ENCODE measurements at regions not wholly inside any gene's neighbourhood (a gene's known extent, or its start where the extent isn't known, plus 50 kb on each side); places are given as distances from the start of the nearest gene placed in this dataset.
A peak's percentile ranks its signal among the peaks of the same experiment; 100 is the strongest.

DNA sequence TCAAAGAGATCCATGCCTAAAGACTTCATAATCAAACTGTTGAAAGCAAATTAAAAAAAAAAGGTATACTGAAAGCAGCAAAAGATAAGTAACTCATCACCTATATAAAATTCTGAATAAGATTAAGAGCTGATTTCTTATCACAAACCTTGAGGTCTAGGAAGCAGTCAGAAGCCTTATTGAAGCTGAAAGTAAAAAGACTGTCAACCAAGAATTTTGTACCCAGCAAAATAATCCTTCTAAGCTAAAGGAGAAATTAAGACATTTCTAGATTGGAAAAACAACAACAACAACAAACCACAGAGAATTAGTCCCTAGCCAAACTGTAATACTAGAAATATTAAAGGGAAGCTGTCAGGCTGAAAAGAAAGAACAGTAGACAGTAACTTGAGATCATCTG is 622.9 kb downstream of the PCDH7 start:
- FAIRE-seq = no peak
- no peak for DNase-seq (ENCODE audit: low spot score)

DNA sequence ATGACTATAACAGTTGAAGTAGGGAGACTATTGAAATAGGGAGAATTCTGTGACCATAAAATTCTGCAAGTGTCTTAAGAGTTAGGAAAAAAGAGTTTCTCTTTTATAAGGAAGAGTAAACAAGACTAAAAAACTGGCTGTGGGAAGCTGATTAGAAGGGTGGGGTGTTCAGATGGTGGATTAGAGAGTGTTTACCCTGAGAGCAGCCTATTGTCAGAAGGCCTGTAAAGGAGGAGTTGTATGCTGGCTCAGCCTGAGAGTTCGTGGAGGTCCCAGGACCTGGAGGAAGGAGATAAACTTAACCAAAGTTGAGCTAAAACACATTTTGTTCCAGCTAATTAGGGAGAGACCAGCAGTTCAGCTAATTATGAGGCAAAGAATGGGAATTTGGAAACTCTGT is 629.7 kb downstream of the PCDH7 start:
- FAIRE-seq (no peak), DNase-seq (ENCODE audit: low spot score) (no peak)

GRCh38 chr4:31351695-31352094 is 631.5 kb downstream of the PCDH7 start:
- DNase-seq (ENCODE audit: low spot score) (no peak), FAIRE-seq (no peak)

GRCh38 chr4:31356839-31357238 is 636.7 kb downstream of the PCDH7 start:
- no peak for FAIRE-seq

GRCh38 chr4:31360786-31361185 is 640.6 kb downstream of the PCDH7 start:
- no peak for DNase-seq (ENCODE audit: low spot score)
- FAIRE-seq = no peak

More at GRCh38 chr4:31356839-31357238, 636.7 kb downstream of the PCDH7 start:
- no peak for DNase-seq (ENCODE audit: low spot score)

DNA sequence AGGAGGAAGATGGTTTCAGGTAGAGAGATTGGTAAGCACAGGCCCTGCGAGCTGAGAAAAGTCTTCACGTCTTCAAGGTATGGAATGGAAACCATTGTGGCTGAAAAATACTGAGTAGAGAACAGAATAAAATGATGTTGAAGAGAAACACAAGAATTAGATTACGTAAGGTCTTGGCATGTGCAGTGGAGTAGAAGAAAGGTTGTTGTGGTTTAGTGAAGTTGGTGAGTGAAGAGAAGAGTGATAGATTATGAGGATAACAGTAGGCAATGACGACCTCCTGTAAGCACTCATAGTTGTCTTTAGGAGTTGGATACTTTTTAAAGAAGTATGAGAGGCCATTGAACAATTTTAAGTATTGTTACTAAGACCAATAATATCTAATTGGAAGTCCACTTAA is 642.6 kb downstream of the PCDH7 start:
- peak; percentile 31 for DNase-seq (ENCODE audit: low spot score)
- FAIRE-seq = peak; percentile 76

DNA sequence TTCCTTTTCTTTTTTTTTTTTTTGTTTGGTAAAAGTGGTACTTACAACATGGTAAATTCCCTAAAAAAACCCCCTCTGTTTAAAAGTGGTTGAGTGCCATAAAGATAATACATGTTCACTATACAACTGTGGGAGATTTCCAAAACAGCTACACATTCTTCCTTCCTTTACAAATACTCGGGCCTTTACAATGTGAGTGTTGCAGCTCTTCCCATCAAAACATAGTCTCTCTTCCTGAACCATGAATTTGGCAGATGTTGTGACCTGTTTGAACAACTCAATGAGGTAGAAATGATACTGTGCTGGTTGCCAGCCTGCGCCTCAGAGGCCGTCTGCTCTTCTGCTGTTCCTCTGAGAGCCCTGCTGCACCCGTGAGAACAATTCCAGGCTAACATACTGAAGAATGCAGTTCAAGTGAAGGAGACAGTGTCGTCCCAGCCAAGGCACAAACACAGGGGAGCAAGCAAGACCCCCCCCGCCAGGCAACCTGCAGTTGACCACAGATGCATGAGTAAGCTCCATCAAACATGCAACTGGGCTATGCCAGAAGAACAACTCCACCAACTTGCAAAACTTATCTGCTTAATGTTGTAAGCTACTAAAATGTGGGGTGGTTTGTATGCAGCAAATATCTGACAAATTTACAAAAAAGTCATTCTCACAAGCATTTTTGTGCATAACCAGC is 645.0 kb downstream of the PCDH7 start:
- DNase-seq (ENCODE audit: low spot score) (peak; percentile 44), FAIRE-seq (peak; percentile 66)

DNA sequence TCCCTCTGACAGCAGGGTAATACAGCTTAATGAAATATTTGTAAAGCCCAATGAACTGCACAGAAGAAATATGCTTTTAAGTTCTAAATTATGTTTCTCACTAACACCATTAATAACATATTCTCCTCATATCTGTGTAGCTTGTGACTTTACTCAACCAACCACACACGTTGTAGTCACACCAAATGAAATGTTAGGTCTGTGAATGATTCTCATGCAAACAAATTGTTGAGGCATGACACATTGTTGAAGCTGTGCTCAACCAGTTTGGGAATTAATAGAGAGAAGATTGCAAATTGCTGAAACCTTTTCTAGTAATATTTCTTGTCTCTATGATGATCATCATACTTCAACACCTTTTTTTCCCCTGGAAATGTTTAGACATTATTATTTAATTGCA is 645.9 kb downstream of the PCDH7 start:
- FAIRE-seq (peak; percentile 97), DNase-seq (ENCODE audit: low spot score) (peak; percentile 68)

- peak; percentile 62 for FAIRE-seq
- peak; percentile 44 for DNase-seq (ENCODE audit: low spot score)
These were observed 650.8 kb downstream of the PCDH7 start for GRCh38 chr4:31370866-31371465.

GRCh38 chr4:31374256-31374960 is 654.2 kb downstream of the PCDH7 start:
- no peak for DNase-seq (ENCODE audit: low spot score)
- FAIRE-seq = no peak

DNA sequence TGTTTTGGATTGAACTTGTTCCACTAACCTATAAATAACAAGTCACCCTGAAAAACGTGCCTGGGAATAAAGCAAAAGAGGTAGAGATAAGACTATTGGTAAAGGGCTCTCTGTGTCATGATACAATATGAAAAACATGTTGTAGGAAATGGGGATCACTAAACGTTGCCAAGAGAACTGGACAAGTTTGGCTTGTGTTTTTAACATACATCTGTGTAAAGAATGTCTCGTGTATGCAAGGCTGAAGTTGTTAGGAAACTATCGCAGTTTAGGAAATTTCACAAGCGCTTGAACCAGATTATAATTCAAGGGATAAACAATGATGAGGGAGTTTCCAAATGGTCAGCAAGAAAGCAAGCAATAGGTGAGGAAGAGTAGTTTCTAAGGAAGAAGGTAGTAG is 655.8 kb downstream of the PCDH7 start:
- no peak for FAIRE-seq
- no peak for DNase-seq (ENCODE audit: low spot score)

DNA sequence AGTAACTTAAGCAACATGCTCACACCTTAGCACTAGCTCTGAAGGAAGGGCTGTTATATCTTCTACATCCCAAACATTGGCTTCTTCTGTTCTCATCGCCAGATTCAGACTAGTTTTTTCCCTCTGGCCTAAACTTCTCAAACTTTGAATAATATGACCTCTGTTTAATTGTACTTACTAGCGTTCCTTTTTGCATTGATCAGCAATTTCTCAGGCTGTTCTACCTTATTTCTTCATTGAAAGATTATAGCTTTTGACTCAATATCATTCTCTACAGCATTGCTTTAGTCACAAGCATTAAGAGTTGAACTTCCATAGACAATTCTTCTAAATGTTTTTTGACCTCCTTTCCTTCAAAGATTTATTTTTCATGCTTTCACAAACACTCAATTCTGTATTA is 659.2 kb downstream of the PCDH7 start:
- no peak for DNase-seq (ENCODE audit: low spot score)
- no peak for FAIRE-seq

GRCh38 chr4:31383767-31384166 is 663.6 kb downstream of the PCDH7 start:
- no peak for FAIRE-seq
- DNase-seq (ENCODE audit: low spot score) = no peak

DNA sequence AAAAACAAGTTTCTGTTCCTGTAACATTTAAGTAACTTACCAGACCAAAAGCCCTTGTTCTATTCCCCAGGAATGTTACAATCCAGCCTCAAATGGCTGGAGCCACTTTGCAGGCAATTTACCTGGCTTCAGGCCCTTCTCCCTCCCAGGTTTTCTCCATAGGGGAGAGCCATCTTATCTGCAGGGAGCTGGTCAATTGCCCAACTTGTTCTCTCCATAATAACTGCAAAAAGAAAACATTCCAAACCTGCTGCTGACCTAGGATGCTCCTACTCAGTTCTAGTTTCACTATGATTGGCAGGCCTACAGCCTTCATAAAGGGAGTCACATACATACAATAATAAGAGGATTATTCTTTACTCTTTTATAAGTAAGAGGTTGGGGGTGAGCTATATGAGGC is 670.7 kb downstream of the PCDH7 start:
- FAIRE-seq (no peak), DNase-seq (ENCODE audit: low spot score) (no peak)

GRCh38 chr4:31391976-31392375 is 671.8 kb downstream of the PCDH7 start:
- DNase-seq (ENCODE audit: low spot score) = no peak
- FAIRE-seq = no peak

DNA sequence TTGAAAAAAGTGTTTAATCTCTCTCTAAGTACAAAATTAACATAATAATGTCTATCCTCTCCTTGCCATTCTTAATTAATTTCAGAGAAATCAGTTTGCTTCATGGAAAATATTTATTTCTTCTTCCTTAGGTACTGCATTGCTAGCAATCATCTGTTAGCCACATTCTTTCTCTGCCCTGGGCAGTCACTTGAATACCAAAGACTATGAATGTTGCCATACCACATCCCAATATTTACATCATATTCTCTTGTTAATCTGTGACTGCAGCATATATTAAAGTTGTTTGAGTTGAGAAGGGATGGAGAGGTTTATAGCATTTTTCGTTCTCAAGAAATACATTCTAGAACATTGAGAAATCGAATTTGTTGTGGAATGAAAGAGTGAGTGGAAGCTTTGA is 672.8 kb downstream of the PCDH7 start:
- FAIRE-seq (no peak), DNase-seq (ENCODE audit: low spot score) (no peak)

DNA sequence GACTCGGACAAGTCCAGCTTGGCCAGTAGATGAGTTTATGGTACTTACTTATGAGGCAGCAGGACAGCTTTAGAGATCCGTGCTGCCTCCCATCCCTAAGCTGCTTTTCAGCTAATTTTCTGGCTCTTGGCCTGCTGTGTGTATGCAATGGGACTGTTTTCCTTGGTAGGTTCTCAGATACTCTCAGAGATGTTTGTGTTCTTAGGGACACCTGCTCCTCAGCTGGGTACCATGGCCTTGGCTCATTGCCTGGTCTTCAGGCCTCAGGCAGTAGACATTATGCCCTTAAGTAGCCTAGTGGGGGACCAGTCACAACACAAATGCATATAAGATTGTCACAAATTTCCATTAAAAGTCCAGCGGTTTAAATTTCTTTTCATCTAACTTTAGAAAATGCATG is 688.0 kb downstream of the PCDH7 start:
- DNase-seq (ENCODE audit: low spot score) = no peak
- no peak for FAIRE-seq

- FAIRE-seq (no peak), DNase-seq (ENCODE audit: low spot score) (no peak)
These were observed 691.4 kb downstream of the PCDH7 start for GRCh38 chr4:31411565-31411964.

GRCh38 chr4:31415629-31416028 is 695.5 kb downstream of the PCDH7 start:
- FAIRE-seq (no peak), DNase-seq (ENCODE audit: low spot score) (no peak)

DNA sequence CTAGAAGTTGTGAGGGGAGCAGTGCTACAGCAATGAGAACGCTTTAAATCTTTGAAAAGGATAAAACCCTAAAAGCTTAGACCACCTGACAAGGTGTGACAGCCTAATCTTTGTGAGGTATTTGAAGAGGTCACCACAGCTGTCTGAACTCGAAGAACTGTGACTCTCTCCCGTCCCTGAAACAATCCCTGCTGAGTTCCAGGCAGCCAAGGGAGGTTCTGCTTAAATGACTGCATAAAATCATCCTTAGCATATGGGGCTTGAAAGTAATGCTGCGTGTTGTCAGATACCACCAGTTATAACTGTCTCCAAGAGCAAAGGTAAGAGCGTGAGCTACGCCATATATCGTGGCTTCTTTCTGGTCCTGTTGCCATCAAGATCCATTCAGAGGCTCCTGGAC is 696.3 kb downstream of the PCDH7 start:
- no peak for DNase-seq (ENCODE audit: low spot score)
- FAIRE-seq = no peak

- DNase-seq (ENCODE audit: low spot score) (no peak), FAIRE-seq (no peak)
These were observed 696.9 kb downstream of the PCDH7 start for GRCh38 chr4:31417040-31417439.

GRCh38 chr4:31422006-31422405 is 701.8 kb downstream of the PCDH7 start:
- no peak for DNase-seq (ENCODE audit: low spot score)

GRCh38 chr4:31427691-31428090 is 707.5 kb downstream of the PCDH7 start:
- no peak for DNase-seq (ENCODE audit: low spot score)
- no peak for FAIRE-seq

More at GRCh38 chr4:31422006-31422405, 701.8 kb downstream of the PCDH7 start:
- FAIRE-seq = no peak
